IPS-18c (cell line): ENCODE measurements at regions not wholly inside any gene's neighbourhood (a gene's known extent, or its start where the extent isn't known, plus 50 kb on each side); places are given as distances from the start of the nearest gene placed in this dataset.
"Not testable (repeated sequence)": the region's sequence is repeated elsewhere in the genome, so short reads cannot be mapped to it uniquely, and the experiment has no call there.

ENCODE experiments used
- H3K4me3 ChIP-seq: 2 replicates; pipeline ENCODE4 v1.7.0; 2013; ENCODE audit warnings: low read depth, mild to moderate bottlenecking, low read length, moderate library complexity; ENCODE audit not compliant: insufficient read depth
- H3K9me3 ChIP-seq: one replicate; pipeline ENCODE4 v1.6.1; 2013; ENCODE audit warnings: mild to moderate bottlenecking, low read length, moderate library complexity; ENCODE audit not compliant: control insufficient read depth, insufficient read depth

GRCh38 chr10:90224791-90225566 lies 523.6 kb downstream of the KIF20B start:
- H3K4me3 ChIP-seq = no peak overlapping the region
- H3K9me3 ChIP-seq = no peaks in the 10 kb centered on the region

GRCh38 chr10:90226517-90226916 lies 525.1 kb downstream of the KIF20B start:
- Histone ChIP-seq H3K9me3 (peaks cover 2% of the 10 kb centered on the region), H3K4me3 (no peak overlapping the region)

DNA sequence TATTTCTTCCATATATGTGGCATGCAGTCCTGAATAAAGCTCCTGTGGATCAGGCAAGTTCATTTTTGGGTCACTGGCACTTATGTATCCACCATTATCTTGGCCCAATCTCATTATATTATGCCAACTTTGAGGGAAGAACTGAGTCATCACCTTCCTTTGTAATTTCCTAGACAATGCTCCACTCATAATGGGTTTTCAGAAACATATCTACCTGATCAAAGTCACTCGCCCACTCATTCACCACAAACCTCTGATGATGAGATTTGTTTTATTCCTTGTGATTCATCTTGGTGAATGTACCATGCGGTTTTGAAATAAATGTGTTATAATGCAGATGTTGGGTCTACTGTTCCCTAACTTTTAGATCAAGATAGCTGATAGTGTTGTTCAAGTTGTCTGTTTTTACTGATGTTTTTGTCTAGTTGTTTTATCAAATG lies 525.8 kb downstream of the KIF20B start:
- peaks cover 2% of the 10 kb centered on the region for H3K9me3 ChIP-seq
- no peak overlapping the region for H3K4me3 ChIP-seq

DNA sequence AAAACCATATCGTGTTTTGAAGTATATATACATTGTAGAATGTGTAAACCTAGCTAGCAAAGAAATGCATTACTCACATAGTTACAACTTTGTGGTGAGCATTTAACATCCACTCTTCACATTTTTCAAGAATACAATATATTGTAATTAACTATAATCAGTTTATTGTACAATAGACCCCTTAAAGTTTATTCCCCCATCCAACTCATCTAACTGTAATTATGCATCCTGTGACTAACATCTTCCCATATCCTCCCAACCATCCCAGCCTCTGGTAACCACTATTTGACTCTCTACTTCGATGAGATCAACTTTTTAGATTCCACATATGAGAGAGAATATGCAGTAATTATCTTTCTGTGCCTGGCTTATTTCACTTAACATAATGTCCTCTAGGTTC lies 526.4 kb downstream of the KIF20B start:
- Histone ChIP-seq H3K4me3 (no peak overlapping the region), H3K9me3 (peaks cover 4% of the 10 kb centered on the region)

- Histone ChIP-seq H3K4me3 (no peak overlapping the region), H3K9me3 (peaks cover 4% of the 10 kb centered on the region)
Observed at GRCh38 chr10:90229486-90229885, 528.1 kb downstream of the KIF20B start.

DNA sequence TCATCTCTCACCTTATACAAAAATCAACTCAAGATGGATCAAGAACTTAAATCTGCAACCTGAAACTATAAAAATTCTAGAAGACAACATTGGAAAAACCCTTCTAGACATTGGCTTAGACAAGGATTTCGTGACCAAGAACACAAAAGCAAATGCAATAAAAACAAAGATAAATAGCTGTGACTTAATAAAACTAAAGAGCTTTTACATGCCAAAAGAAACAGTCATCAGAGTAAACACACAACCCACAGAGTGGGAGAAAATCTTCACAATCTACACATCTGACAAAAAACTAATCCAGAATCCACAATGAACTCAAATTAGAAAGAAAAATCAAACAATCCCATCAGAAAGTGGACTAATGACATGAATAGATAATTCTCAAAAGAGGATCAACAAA lies 532.4 kb downstream of the KIF20B start:
- H3K4me3 ChIP-seq, H3K9me3 ChIP-seq: not testable (repeated sequence)

- H3K9me3 ChIP-seq = no peaks in the 10 kb centered on the region
- no peak overlapping the region for H3K4me3 ChIP-seq
Observed at GRCh38 chr10:90245623-90246022, 544.2 kb downstream of the KIF20B start.

GRCh38 chr10:90250784-90251183 lies 549.4 kb downstream of the KIF20B start:
- not testable (repeated sequence) for H3K4me3 ChIP-seq, H3K9me3 ChIP-seq

- H3K4me3 ChIP-seq = no peak overlapping the region
- H3K9me3 ChIP-seq = no peaks in the 10 kb centered on the region
Observed at GRCh38 chr10:90269699-90270098, 568.3 kb downstream of the KIF20B start.

GRCh38 chr10:90274721-90275468 lies 573.5 kb downstream of the KIF20B start:
- H3K4me3 ChIP-seq = no peak overlapping the region
- H3K9me3 ChIP-seq = no peaks in the 10 kb centered on the region

DNA sequence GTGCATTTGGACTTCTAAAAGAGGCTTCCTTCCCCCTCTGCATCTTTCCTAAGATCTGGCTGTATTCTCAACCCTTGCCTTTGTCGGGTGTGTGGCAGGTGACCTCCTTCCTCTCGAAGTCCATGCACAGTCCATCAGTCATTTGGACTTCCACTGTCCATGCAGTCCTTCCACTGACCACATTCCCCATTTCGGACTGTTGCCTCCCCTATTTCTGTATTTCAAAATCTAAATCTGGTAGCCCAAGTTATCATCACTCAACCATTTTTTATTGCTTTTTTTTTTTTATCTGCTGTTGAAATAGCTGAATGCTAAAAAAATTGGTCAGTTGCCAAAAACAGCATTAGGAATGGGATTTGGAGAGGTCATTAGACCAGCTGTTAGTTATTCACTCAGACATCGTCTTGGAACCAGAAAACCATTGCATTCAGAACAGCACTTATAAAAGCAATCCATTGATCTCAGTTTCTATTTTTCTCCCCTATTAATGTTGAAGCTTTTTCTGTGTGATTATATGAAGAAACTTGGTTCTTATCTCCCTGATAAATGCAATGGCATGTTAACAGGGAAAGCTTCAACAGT lies 575.6 kb downstream of the KIF20B start:
- H3K9me3 ChIP-seq = no peaks in the 10 kb centered on the region

GRCh38 chr10:90286406-90286805 lies 571.4 kb downstream of the HTR7 start:
- Histone ChIP-seq H3K9me3 (no peaks in the 10 kb centered on the region), H3K4me3 (no peak overlapping the region)

More for the DNA sequence above, 575.6 kb downstream of the KIF20B start:
- no peak overlapping the region for H3K4me3 ChIP-seq

DNA sequence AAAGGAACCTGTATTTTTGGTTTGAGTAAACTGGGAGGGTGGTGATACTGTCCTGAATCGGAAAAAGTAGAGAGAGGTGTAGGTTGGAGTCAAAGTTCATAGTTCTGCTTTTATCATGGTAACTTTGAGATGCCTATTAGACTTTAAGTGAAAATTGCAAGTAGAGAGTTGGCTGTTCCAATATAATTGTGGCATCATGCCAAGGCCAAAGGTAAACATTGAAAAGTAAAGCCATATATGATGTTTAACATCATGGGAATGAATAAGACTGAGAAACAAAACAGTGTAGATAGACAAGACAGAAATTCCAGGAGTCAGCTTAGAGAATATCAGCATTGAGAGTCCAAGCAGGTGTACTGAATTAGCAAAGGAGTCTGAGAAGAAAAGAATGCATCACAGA lies 570.9 kb downstream of the HTR7 start:
- H3K9me3 ChIP-seq = no peaks in the 10 kb centered on the region
- H3K4me3 ChIP-seq = no peak overlapping the region

GRCh38 chr10:90288391-90288933 lies 569.4 kb downstream of the HTR7 start:
- no peak overlapping the region for H3K4me3 ChIP-seq
- no peaks in the 10 kb centered on the region for H3K9me3 ChIP-seq

- Histone ChIP-seq H3K4me3 (no peak overlapping the region), H3K9me3 (no peaks in the 10 kb centered on the region)
Observed at GRCh38 chr10:90289037-90289436, 568.8 kb downstream of the HTR7 start.

DNA sequence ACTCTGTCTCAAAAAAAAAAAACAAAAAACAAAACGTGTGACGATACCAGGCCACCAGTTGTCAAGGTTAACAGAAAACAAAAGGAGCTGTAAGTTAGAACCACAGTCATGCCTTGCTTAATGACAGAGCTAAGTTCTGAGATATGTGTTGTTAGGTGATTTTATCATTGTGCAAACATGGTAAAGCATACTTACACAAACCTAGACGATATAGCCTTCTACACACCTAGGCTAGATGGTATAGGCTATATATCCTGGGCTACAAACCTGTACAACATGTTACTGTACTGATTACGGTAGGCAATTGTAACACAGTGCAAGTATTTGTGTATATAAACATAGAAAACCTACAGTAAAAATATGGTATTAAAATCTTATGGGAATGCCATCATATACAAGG lies 564.2 kb downstream of the HTR7 start:
- Histone ChIP-seq H3K9me3 (no peaks in the 10 kb centered on the region), H3K4me3 (no peak overlapping the region)

DNA sequence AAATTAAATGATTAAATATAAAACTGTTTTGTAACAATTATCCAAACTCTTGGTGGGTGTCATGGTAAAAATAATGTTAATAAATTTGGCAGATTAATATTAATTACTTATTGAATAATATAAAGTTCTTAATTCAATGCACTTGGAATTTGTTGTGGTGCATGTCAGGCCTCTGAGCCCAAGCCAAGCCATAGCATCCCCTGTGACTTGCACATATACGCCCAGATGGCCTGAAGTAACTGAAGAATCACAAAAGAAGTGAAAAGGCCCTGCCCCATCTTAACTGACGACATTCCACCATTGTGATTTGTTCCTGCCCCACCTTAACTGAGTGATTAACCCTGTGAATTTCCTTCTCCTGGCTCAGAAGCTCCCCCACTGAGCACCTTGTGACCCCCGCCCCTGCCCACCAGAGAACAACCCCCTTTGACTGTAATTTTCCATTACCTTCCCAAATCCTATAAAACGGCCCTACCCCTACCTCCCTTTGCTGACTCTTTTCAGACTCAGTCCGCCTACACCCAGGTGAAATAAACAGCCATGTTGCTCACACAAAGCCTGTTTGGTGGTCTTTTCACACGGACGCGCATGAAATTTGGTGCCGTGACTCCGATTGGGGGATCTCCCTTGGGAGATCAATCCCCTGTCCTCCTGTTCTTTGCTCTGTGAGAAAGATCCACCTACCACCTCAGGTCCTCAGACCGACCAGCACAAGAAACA lies 562.9 kb downstream of the HTR7 start:
- peak overlapping the region; percentile 69 for H3K4me3 ChIP-seq
- not testable (repeated sequence) for H3K9me3 ChIP-seq
